ENCODE measurements at regions not wholly inside any gene's neighbourhood (a gene's known extent, or its start where the extent isn't known, plus 50 kb on each side); places are given as distances from the start of the nearest gene placed in this dataset.

DNA sequence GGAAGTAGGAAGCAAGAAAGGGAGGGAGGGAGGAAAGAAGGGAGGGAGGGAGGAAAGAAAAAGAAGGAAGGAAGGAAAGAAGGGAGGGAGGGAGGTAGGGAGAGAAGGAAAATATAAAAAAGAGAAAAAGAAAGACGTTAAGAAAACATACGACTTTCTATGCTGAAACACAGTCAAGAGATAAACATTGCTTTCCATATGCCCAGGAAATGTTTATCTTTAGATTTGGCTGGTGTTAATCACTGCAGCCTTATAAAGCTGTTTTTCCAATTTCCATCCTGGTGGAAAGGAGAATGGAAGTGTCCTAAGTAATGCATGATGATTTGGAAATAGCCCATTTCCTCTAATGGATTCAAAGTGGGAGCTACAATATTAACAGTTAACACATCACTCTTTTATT lies 524.3 kb downstream of the MTRR start:
- no peak overlapping the region for H3K27ac ChIP-seq (ENCODE audit: low read depth, low read length)
- no peaks in the 10 kb centered on the region for H3K36me3 ChIP-seq (ENCODE audit: control insufficient read depth, insufficient read depth, low read length)
- H3K27me3 ChIP-seq (ENCODE audit: control insufficient read depth, insufficient read depth, low read length) = no peaks in the 10 kb centered on the region
- H3K4me3 ChIP-seq (ENCODE audit: low read length) = no peak overlapping the region
- no peak overlapping the region for H3K9ac ChIP-seq (ENCODE audit: low read length)
- no peaks in the 10 kb centered on the region for H3K4me1 ChIP-seq (ENCODE audit: control insufficient read depth, insufficient read depth, low read length)

DNA sequence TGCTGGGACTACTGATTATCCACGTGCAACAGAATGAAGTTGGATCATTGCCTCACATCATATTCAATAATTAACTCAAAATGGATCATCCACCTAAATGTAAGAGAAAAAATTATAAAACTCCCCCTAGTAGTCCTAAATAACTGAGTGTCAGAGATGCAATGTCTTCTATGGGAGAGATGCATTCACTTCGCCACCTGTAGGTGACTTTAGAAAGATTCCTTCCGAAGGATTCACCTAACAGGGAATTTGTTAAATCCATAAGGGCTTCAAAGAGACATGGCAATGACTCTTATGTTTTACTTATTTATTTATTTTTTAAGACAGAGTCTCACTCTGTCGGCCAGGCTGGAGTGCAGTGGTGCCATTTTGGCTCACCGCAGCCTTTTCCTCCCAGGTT lies 526.0 kb downstream of the MTRR start:
- H3K9ac ChIP-seq (ENCODE audit: low read length) = no peak overlapping the region
- no peaks in the 10 kb centered on the region for H3K27me3 ChIP-seq (ENCODE audit: control insufficient read depth, insufficient read depth, low read length)
- no peak overlapping the region for H3K27ac ChIP-seq (ENCODE audit: low read depth, low read length)
- no peaks in the 10 kb centered on the region for H3K36me3 ChIP-seq (ENCODE audit: control insufficient read depth, insufficient read depth, low read length)
- H3K4me1 ChIP-seq (ENCODE audit: control insufficient read depth, insufficient read depth, low read length) = no peaks in the 10 kb centered on the region
- no peak overlapping the region for H3K4me3 ChIP-seq (ENCODE audit: low read length)

DNA sequence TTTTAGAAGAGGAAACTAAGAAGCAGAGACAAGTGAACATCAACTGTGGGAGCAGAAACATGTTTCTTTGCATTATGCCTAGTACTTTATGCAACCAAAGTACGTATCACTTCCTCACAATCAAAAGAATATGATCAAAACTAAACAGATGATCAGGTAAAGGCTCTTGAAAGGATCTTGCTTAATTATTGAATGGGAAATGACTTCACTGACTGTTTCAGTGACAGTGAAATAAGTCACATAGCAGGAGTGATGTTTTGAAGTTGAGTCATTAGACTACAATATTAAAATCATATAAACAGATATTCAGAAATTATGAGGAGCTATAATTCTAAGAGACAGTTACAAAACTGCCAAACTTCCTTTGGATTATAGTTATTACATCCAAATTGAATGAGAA lies 527.3 kb downstream of the MTRR start:
- Histone ChIP-seq H3K4me1 (ENCODE audit: control insufficient read depth, insufficient read depth, low read length) (no peaks in the 10 kb centered on the region), H3K36me3 (ENCODE audit: control insufficient read depth, insufficient read depth, low read length) (no peaks in the 10 kb centered on the region), H3K27me3 (ENCODE audit: control insufficient read depth, insufficient read depth, low read length) (no peaks in the 10 kb centered on the region), H3K9ac (ENCODE audit: low read length) (no peak overlapping the region), H3K4me3 (ENCODE audit: low read length) (no peak overlapping the region), H3K27ac (ENCODE audit: low read depth, low read length) (no peak overlapping the region)

- H3K36me3 ChIP-seq (ENCODE audit: control insufficient read depth, insufficient read depth, low read length) = no peaks in the 10 kb centered on the region
- H3K4me1 ChIP-seq (ENCODE audit: control insufficient read depth, insufficient read depth, low read length) = no peaks in the 10 kb centered on the region
- no peak overlapping the region for H3K9ac ChIP-seq (ENCODE audit: low read length)
- no peaks in the 10 kb centered on the region for H3K27me3 ChIP-seq (ENCODE audit: control insufficient read depth, insufficient read depth, low read length)
- no peak overlapping the region for H3K27ac ChIP-seq (ENCODE audit: low read depth, low read length)
- H3K4me3 ChIP-seq (ENCODE audit: low read length) = no peak overlapping the region
These were observed 527.8 kb downstream of the MTRR start for GRCh38 chr5:8396756-8397155.

DNA sequence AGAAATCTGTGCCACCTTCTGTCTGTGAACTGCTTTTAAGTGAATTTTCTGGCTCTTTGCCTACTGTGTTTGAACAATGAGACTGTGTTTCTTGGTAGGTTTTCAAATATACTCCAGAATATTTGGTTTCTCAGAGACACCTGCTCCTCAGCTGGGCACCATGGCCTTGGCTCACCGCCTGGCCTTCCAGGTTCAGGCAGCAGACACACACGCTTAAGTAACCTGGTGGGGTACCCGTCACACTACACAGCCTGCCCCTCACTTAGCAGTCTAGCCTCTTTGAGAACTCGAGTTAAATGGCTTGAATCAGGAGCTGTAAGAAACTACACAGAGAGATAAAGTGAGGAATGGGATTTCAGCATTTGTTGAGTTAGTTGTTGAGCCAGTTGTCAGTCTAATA lies 530.5 kb downstream of the MTRR start:
- Histone ChIP-seq H3K9ac (ENCODE audit: low read length) (no peak overlapping the region), H3K27ac (ENCODE audit: low read depth, low read length) (no peak overlapping the region), H3K36me3 (ENCODE audit: control insufficient read depth, insufficient read depth, low read length) (no peaks in the 10 kb centered on the region), H3K27me3 (ENCODE audit: control insufficient read depth, insufficient read depth, low read length) (no peaks in the 10 kb centered on the region), H3K4me3 (ENCODE audit: low read length) (no peak overlapping the region), H3K4me1 (ENCODE audit: control insufficient read depth, insufficient read depth, low read length) (no peaks in the 10 kb centered on the region)

- Histone ChIP-seq H3K27me3 (ENCODE audit: control insufficient read depth, insufficient read depth, low read length) (no peaks in the 10 kb centered on the region), H3K27ac (ENCODE audit: low read depth, low read length) (no peak overlapping the region), H3K36me3 (ENCODE audit: control insufficient read depth, insufficient read depth, low read length) (no peaks in the 10 kb centered on the region), H3K9ac (ENCODE audit: low read length) (no peak overlapping the region), H3K4me3 (ENCODE audit: low read length) (no peak overlapping the region), H3K4me1 (ENCODE audit: control insufficient read depth, insufficient read depth, low read length) (no peaks in the 10 kb centered on the region)
These were observed 539.3 kb downstream of the MTRR start for GRCh38 chr5:8408258-8408657.

DNA sequence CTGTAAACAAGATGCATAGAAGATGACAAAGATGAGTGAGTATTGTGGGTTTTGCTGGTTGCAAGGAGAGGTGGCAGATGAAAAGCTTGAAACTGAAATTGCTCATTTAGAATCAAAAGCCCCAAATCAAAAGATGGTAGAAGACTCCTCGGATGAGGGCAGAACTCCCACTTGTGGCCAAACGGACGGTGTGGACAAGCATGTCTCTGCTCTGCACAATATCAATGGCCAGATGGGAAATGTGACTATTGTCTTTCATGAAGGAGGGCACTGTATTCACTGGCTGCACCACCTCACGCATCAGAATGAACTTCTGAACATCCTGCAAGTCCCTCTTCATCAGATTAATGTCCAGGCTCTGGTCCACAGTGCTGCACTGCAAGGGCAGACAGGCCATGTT lies 541.7 kb downstream of the MTRR start:
- H3K27me3 ChIP-seq (ENCODE audit: control insufficient read depth, insufficient read depth, low read length) = no peaks in the 10 kb centered on the region
- no peak overlapping the region for H3K4me3 ChIP-seq (ENCODE audit: low read length)
- no peak overlapping the region for H3K9ac ChIP-seq (ENCODE audit: low read length)
- H3K36me3 ChIP-seq (ENCODE audit: control insufficient read depth, insufficient read depth, low read length) = no peaks in the 10 kb centered on the region
- no peak overlapping the region for H3K27ac ChIP-seq (ENCODE audit: low read depth, low read length)
- no peaks in the 10 kb centered on the region for H3K4me1 ChIP-seq (ENCODE audit: control insufficient read depth, insufficient read depth, low read length)

GRCh38 chr5:8413975-8414374 lies 545.0 kb downstream of the MTRR start:
- Histone ChIP-seq H3K4me1 (ENCODE audit: control insufficient read depth, insufficient read depth, low read length) (no peaks in the 10 kb centered on the region), H3K36me3 (ENCODE audit: control insufficient read depth, insufficient read depth, low read length) (no peaks in the 10 kb centered on the region), H3K27ac (ENCODE audit: low read depth, low read length) (no peak overlapping the region), H3K9ac (ENCODE audit: low read length) (no peak overlapping the region), H3K27me3 (ENCODE audit: control insufficient read depth, insufficient read depth, low read length) (no peaks in the 10 kb centered on the region), H3K4me3 (ENCODE audit: low read length) (no peak overlapping the region)

- no peaks in the 10 kb centered on the region for H3K27me3 ChIP-seq (ENCODE audit: control insufficient read depth, insufficient read depth, low read length)
- H3K9ac ChIP-seq (ENCODE audit: low read length) = no peak overlapping the region
- no peak overlapping the region for H3K27ac ChIP-seq (ENCODE audit: low read depth, low read length)
- H3K4me1 ChIP-seq (ENCODE audit: control insufficient read depth, insufficient read depth, low read length) = no peaks in the 10 kb centered on the region
- no peaks in the 10 kb centered on the region for H3K36me3 ChIP-seq (ENCODE audit: control insufficient read depth, insufficient read depth, low read length)
- H3K4me3 ChIP-seq (ENCODE audit: low read length) = no peak overlapping the region
These were observed 548.5 kb downstream of the MTRR start for GRCh38 chr5:8417316-8418048.

DNA sequence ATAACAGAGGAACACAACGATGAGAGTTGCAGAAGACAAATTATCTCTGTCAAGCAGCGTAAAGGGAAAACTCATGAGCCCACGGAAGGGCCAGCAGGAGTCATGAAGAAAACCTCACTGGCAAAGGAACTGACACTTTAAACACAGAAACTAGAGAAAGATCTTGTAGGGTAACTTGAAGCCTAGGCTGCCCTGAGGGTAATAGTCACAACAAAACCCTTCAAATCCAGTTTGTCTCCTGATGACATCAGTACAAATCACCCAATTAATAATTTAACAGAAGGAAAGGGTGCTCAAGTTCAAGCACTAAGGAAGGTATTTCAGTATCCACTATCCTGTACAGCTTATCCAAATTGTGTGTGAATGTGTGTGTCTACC lies 549.1 kb downstream of the MTRR start:
- Histone ChIP-seq H3K36me3 (ENCODE audit: control insufficient read depth, insufficient read depth, low read length) (no peaks in the 10 kb centered on the region), H3K27ac (ENCODE audit: low read depth, low read length) (no peak overlapping the region), H3K4me1 (ENCODE audit: control insufficient read depth, insufficient read depth, low read length) (no peaks in the 10 kb centered on the region), H3K4me3 (ENCODE audit: low read length) (no peak overlapping the region), H3K27me3 (ENCODE audit: control insufficient read depth, insufficient read depth, low read length) (no peaks in the 10 kb centered on the region), H3K9ac (ENCODE audit: low read length) (no peak overlapping the region)

DNA sequence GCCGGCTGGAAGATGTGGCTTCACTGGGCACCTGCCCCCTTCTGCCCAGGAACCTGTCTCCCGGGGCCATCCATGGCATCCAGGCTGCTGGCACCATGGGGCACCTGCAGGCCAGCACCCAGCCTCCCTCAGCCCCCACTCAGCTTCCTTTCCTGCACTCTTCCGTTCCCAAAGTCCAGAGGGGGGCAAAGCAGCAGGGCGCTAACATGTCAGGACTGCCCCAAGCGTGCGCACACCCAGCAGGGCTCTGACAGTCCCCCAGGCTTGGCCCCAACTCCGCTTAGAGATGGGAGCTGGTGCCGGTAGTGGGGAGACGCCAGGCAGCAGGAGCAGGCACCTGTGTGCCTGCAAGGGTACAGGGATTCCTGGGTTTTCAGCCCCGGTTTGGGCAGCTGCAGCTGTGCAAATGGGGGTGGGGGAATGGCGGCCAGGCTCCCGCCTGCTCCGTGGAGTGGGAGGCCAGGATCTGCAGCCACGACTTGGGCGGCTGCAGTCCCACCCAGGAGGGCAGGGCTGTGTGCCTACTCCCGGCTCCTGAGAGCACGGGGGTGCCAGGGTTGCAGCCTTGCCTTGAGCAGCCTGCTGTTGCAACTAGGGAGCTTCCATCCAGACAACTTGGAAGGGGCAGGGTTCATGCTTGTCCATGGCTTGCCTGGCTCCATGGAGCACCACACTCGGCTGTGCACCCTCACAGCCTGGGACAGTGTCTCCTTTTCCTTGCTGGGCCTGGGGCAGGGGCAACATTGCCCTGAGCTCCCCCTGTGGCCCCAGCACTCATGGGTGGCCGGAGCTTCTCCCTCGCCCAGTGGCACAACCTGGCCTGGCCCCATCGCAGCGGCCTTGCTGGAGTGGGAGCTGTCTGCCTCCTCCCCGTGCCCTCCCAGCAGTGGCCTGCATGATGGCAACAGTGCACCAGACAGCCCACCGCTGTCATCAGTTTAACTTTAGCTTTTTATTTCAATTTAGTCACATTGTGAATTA lies 561.1 kb downstream of the MTRR start:
- Histone ChIP-seq H3K4me1 (ENCODE audit: control insufficient read depth, insufficient read depth, low read length) (no peaks in the 10 kb centered on the region), H3K27me3 (ENCODE audit: control insufficient read depth, insufficient read depth, low read length) (no peaks in the 10 kb centered on the region), H3K36me3 (ENCODE audit: control insufficient read depth, insufficient read depth, low read length) (no peaks in the 10 kb centered on the region), H3K27ac (ENCODE audit: low read depth, low read length) (no peak overlapping the region), H3K4me3 (ENCODE audit: low read length) (no peak overlapping the region), H3K9ac (ENCODE audit: low read length) (no peak overlapping the region)

GRCh38 chr5:8434501-8434900 lies 565.6 kb downstream of the MTRR start:
- no peaks in the 10 kb centered on the region for H3K4me1 ChIP-seq (ENCODE audit: control insufficient read depth, insufficient read depth, low read length)
- H3K36me3 ChIP-seq (ENCODE audit: control insufficient read depth, insufficient read depth, low read length) = no peaks in the 10 kb centered on the region
- H3K9ac ChIP-seq (ENCODE audit: low read length) = no peak overlapping the region
- H3K27me3 ChIP-seq (ENCODE audit: control insufficient read depth, insufficient read depth, low read length) = no peaks in the 10 kb centered on the region
- no peak overlapping the region for H3K27ac ChIP-seq (ENCODE audit: low read depth, low read length)
- H3K4me3 ChIP-seq (ENCODE audit: low read length) = no peak overlapping the region
